Endothelial cell (in vitro differentiated cells): ENCODE measurements at regions not wholly inside any gene's neighbourhood (a gene's known extent, or its start where the extent isn't known, plus 50 kb on each side); places are given as distances from the start of the nearest gene placed in this dataset.

Experiments
- DNase-seq: peaks from one replicate; pipeline ENCODE4 v3.0.0; 2021; ENCODE audit warnings: low spot score
- H3K27ac Mint-ChIP-seq: one replicate; pipeline ENCODE4 v1.8.0; 2021; ENCODE audit warnings: mixed read lengths, inconsistent platforms; ENCODE audit not compliant: unreplicated experiment
- H3K27me3 Mint-ChIP-seq: one replicate; pipeline ENCODE4 v1.8.0; 2021; ENCODE audit warnings: mild to moderate bottlenecking, moderate library complexity, mixed read lengths, inconsistent platforms; ENCODE audit not compliant: unreplicated experiment
- H3K36me3 Mint-ChIP-seq: one replicate; pipeline ENCODE4 v1.8.0; 2021; ENCODE audit warnings: mild to moderate bottlenecking, low read depth, mixed read lengths, inconsistent platforms; ENCODE audit not compliant: unreplicated experiment
- H3K4me1 Mint-ChIP-seq: one replicate; pipeline ENCODE4 v1.8.0; 2021; ENCODE audit warnings: mild to moderate bottlenecking, mixed read lengths, inconsistent platforms; ENCODE audit not compliant: unreplicated experiment
- H3K4me3 Mint-ChIP-seq: one replicate; pipeline ENCODE4 v1.8.0; 2021; ENCODE audit warnings: mild to moderate bottlenecking, mixed read lengths, inconsistent platforms; ENCODE audit not compliant: unreplicated experiment
- H3K9me3 Mint-ChIP-seq: one replicate; pipeline ENCODE4 v1.8.0; 2021; ENCODE audit warnings: mixed read lengths, inconsistent platforms; ENCODE audit not compliant: unreplicated experiment
- CTCF ChIP-seq: fragments of 200-600 bp; sonication (generic); IDR thresholded peaks from one replicate; pipeline ENCODE4 v1.5.0; 2021; ENCODE audit warnings: antibody characterized with exemption; ENCODE audit not compliant: unreplicated experiment

DNA sequence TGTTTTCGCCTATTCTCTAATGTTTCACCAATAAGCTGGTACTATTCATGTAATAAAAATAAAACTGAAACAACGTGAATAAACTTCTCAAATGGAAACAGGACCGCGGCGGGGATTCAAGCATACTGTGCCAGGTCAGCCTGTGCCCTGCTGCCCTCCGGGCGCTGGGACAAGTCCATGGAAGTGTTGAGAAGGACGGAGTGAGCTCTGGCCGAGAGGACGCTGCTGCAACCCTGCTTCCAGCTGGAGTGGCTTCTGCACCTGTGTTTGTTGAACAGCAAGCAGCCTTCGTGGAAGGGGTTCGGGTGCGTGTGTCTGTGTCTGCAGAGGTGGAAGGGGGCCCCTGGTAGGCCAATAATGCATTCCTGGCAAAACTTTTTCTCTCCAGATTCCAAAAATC lies 50.0 kb upstream of the PCSK6 start:
- DNase-seq = no peak
- H3K36me3 Mint-ChIP-seq = no peaks in the 10 kb centered on the region
- H3K4me1 Mint-ChIP-seq = peaks cover 19% of the 10 kb centered on the region
- H3K4me3 Mint-ChIP-seq = no peak overlapping the region
- H3K27ac Mint-ChIP-seq = no peak overlapping the region
- H3K9me3 Mint-ChIP-seq = no peaks in the 10 kb centered on the region
- H3K27me3 Mint-ChIP-seq = peaks cover 16% of the 10 kb centered on the region
- TF ChIP-seq CTCF = no peak
